HCEC 1CT (cell line): ENCODE measurements at regions not wholly inside any gene's neighbourhood (a gene's known extent, or its start where the extent isn't known, plus 50 kb on each side); places are given as distances from the start of the nearest gene placed in this dataset.
A peak's percentile ranks its signal among the peaks of the same experiment; 100 is the strongest.

Experiments
- DNase-seq: peaks from one replicate; pipeline ENCODE4 v3.0.0-alpha.2; 2017

DNA sequence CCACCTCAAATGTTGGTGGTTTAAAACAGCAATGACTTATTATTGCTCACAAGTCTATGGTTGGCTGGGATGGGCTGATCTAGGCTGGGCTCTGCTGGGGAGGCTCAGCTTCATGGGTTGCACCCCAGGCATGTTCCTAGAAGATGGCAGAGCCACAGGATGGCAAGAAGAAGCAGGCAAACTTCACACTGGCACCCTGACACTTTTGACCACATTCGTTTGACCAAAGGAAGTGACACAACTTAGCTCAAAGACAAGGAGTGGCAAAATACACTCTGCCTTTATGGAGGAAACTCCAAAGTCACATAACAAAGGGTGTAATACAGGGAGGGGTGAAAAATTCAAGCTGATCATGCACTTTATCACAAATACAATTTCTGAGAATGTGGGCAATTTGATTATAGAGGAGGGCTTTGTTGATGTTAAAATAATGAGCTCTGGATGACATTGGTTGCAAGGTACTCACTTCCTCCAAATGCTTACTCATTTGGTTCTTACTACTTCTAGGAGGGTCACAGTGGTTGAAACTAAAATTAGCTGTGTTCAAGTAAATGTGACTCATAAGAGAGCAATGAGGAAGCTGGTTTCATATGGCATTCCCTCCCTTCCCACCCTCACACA, 249.2 kb upstream of the RPS6KA3 start:
- DNase-seq, result peak; percentile 88

DNA sequence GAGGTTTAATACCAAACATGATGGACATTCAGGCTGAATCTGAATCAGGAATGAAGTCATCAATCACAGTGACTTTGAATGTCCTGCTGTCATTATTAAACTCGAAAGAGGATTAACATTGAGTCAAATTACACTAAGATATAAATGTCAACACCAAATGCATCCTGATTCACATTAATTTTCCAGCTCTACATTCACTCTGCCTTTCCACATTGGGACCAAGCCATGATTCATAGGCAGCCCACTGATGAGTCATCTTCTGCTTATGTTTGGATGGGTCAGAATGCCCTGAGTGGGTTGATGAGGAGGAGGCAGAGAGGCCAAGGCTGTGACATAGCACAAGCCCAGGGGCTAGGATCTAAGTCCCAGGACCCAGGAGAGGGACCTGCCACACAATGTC, 247.6 kb upstream of the RPS6KA3 start:
- DNase-seq, result peak; percentile 79

DNA sequence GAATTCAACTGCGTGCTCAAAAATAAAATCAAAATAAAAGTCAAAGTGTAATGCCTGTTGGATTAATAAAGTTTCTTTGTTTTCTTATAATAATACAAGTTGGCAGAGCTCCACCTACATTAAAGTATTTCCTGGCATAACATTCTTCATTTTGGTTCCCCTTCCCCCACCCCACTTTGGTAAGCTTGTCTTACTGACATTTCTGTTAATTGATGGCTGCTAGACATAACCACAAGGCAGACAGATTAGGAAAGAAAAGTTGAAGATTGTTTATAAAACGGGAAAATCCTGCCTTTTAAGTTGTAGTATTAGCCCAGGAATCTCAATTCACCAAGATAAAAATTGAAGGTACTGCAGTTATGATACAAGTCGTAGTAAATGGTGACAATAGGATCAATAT, 246.5 kb upstream of the RPS6KA3 start:
- no peak for DNase-seq

DNA sequence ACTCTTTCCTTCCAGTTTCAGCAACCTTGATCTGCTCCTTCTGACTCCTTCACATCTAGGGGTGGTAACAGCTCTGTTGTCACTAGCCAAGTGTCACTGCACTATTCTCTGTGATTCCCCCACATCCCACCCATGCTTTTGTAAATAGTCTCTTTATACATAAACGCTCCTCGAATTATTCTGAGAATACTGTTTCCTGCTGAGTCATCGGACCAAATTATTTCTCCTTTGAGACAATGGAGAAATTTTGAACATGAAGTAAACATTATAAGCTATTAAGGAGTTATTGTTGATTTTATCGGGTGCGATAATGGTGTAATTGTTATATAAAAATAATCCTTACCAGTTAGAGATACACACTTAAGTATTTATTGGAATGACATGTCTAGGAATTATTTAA, 245.1 kb upstream of the RPS6KA3 start:
- no peak for DNase-seq

DNA sequence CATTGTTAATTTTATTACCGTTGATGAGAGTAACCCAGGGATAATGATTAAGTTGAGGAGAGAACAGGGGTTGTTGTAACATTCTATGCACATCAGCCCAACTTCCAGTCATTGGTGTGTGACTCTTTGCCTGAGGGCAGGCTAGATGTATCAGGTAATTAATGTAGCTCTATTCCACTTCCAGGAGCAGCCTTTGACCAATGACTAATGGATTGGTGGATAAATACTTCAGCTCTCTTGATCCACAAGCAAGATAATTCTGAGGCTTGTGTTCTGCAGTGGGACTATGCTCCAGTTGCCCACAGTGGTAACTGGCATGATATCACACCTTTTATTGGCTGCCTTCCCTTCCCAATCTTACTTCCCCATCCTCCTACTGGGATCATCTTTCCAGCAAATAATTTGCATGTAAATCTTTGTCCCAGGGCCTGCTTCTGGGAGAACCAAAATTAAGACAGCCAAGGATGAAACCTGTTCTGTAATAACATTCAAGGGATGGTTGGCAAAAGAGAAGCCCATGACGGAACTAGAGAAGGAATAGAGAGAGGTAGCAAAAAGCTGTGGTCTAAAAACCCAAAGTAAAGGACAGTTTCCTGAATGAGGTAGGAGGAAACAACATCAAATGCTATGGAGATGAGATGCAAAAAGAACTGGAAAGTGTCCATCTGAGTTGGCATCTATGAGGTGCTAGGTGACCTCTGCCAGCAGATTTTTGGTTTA, 241.4 kb upstream of the RPS6KA3 start:
- no peak for DNase-seq

DNA sequence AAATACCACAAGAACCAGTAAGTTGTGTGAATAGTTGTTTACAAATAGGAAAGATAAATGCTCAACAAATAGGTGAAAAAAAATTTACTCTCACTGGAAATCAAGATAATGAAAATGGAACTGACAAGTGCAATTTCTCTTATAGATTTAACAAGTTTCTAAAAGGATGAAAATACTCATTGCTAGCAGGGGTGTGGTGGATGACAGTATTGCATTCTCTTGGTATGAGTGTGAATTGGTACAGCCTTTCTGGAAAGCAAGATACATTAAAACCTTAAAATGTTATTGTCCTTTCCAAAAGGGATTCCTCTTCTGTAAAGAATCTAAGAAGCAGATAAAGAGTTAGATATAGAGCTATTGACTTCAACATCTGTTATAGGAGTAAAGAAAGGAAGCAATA, 240.0 kb upstream of the RPS6KA3 start:
- no peak for DNase-seq

DNA sequence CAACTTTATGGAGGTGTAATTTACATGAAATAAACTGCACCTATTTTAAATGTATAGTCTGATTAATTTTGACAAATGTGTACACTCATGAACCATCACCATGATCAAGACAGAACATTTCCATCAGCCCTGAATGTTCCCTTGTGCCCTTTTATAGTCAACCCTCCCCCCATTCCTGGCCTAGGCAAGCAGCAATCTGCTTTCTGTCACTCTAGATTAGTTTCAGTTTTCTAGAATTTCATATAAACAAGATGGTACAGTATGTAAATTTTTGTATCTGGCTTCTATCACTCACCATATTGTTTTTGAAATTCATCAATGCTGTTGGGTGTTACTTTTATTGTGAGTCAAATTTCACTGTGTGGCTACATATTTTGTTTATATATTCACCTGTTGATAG, 234.2 kb upstream of the RPS6KA3 start:
- DNase-seq, result no peak

DNA sequence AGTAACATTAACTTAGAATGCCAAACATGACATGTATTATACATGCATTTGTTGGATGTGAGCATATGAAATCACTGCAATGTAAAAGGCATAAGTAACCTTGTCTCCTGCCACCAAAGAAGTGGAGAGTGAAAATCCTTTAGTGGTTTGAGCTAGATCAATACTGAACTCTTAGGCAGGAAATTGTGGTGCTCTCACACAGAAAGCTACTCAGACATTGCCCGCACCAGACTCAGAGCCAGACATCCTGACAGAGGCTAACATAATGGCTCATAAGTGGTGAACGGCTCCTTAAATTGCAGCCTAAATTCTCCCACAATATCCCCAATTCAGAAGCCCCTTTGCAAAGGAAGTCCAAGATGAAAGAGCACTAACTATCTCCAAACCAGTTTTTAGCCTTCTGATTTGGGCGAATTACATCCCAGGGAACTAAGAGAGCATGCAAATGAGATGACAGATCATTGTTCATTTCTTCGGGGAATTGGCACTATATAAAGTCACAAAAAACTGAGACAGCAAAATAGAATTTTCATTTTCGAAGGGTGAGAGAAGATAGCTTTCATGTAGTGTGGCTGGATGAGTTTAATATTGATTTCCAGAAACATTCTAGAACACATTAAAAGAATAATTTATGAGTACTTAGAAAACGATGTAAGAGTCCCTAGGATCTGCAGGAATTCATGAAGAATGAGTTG, 233.6 kb upstream of the RPS6KA3 start:
- no peak for DNase-seq

DNA sequence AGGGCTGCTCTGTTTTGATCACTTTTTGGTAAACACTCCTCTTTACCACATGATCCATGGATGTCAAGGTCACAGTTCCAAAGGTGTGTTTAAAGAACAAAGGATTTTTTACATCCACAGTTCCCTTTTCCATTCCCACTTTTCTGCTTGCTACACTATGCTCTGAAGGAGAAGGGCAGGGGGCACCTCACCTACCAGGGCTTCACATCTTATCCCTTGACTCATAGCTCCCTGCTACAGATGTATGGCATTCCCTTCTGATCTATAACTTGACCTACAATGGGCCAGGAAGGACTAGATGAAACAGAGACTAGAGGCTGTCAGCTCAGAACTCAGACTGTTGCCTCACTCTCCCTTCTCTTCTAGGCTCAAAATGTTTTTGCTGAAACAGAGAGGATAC, 233.1 kb upstream of the RPS6KA3 start:
- DNase-seq, result no peak

DNA sequence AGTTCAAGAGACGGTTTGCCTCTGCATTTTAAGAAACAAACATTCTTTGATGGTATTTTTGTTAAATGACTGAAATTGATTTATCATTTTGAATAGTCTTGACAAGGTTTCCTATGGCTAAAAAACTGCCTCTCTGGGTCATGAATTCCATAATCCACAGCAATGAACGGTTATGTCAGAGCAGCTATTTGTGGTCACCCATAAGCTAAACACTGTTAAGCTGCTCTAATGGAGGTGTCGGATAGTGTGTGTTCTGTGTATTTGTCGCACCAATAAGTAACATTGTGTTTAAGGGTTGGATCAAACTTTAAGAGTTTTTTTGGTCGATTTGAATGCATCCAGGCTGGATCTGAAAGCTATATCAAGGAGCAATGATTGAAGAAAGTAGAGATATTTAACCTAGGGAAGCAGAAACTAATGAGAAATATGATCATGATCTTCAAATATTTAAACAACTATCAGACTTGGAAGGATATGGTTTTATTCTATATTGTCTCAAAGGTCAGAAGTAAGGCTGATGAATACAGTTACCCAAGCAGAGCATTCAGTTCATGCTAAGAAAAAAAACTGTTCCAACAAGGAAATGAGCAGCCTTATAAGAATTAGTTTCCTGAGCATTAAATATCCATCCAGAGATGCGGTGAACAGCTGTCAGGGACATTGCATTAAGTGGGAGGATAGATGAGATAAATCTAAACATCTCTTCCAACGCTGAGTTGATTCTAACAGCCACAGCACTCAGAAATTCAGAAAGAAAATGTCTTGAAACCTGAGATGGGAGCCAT, 232.3 kb upstream of the RPS6KA3 start:
- DNase-seq, result peak; percentile 44

DNA sequence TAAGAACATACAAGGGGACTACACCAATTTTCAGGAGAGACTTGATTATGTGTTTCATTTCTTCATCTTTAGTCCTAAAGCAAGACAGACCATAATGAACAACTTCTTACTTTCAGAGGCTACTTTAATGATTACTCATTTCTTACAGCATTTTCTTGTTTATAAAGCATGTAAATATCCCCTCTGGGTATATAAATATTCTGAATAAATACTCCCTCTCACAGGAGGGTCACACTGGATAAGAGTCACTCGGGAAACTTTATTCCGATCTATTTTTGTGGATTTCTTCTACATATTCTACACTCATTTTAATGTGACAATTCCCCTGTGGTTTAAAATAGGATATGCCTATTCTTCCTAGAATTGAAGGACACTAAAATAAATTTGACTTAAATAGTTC, 228.9 kb upstream of the RPS6KA3 start:
- no peak for DNase-seq

DNA sequence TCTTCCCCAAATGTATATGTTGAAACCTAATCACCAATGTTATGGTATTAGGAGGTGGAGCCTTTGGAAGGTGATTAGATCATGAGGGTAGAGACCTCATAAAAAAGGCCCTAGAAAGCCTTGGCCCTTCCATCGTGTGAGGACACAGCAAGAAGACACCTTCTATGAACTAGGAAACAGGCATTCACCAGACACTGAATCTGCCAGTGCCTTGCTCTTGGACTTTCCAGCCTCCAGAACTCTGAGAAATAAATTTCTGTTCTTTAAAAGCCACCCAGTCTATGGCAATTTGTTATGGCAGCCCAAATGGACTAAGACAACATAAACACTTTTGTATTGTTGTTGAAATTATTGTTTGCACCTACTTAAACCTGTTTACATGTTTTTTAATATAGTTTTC, 221.8 kb upstream of the RPS6KA3 start:
- DNase-seq, result no peak

DNA sequence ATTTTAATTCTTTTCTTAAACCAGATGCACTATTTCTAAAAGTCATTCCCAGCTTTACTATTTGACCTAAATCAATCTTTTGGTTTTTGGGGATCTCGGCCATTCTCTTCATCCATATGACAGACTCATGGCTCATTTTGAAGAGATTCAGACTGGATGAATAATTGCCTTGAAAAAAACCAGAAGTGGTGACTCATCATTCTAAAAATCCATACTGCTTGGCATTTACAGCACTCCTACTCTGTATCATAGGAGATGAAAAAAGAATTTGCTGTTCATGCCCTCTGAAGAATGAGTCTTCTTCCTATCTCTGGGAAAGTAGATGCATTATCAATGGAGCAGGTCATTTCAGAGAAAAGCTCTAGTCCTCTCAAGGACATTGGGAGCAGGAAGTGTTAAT, 220.5 kb upstream of the RPS6KA3 start:
- DNase-seq, result peak; percentile 60

DNA sequence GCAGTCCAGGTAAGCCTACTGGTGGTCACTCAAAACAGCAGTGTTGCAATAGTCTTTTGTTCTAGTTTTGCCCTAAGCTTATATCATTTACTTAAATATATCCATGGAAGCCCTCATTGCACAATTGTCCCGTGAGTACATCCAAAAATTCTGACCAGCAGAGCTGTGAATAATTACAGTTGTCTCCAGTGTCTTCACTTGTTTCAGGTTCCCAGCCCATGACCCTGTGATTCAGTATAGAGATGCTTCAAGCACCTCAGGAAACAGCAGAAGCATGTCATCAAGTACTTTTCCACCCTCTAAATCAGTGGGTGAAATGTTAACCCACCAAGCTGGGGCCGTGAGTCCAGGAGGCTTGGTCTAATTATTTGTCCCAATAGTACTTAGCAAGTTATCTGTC, 214.9 kb upstream of the RPS6KA3 start:
- DNase-seq, result no peak

DNA sequence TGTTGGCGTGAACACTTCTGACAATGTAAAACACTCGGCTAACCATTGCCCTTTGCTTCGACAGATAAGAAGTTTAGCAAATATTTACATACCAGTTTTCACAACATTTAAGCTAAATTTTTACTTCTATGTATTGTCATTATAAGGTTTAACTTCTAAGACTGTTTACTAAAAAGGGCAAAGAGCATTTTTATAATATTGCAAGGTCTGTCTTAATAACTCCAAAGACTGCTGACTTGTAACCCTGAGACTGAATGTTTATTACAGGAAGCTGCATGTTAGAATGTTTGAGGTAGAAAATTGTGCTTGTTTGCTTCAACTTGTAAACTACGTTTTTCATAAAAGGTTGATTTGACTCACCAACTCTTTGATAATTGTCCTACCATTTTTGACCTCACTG, 213.2 kb upstream of the RPS6KA3 start:
- DNase-seq, result no peak

DNA sequence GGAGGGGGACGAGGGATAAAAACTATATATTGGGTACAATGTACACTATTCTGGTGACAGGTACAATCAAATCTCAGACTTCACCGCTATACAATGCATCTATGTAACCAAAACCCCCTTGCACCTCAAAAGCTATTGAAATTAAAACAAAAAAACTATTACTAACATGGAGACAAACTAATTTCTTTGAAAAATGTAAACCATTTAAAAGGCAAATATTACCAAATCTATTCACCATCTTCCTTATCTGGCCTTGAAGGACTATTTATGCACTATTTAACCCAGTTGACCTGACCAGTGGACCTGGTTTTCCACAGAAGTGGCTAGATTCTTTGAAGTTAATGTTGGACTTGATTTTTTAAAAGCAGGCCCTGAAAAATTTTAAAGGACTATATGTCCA, 212.3 kb upstream of the RPS6KA3 start:
- no peak for DNase-seq

DNA sequence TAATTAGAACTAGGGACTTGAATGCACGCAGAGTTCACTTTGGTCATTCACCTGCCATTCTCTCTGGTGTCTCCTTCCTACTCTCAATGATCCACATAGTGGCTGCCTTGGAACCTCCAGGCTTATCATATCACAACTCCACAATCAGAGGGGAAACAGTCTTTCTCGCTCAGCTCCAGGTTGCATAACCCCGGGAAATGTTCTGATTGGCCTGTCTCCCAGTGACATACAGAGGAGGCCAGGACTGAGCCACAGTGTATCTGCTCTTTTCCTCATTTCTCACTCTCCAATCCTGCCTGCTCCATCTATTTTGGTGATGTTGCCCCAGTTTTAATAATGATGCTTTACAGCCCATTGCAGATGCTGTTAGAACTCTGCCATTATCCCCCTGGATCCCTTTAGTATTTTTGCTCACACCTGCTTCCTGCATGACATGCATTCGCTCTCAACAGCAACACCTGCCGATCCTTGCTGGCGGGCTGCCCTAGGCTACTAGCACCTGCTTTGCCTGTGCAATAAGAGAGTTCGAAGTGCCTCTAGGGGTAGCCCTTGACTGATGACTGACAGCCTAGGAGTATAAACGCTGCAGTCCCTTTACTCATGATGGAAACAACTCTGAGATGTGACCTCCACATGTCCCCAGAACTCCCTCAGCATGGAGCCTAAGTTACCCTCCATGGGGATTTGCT, 211.3 kb upstream of the RPS6KA3 start:
- DNase-seq, result no peak

DNA sequence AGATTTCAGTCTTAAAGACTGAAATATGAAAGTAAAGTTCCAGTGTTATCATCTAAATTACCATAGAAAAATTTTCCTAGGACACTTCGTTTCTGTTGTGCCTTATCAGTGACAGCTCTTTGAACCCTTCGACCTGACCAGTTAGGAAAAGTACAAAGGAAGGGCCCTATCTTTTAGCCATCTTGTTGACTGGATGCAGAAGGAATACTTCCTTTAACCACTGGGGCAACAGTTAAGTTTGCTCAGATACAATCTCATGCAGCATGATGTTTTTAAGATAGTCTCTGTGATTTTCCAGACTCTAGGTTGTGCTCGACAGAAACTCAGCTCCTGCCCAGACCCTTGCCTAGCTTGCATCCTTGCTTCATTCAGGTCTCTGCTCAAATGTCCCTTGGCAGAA, 210.5 kb upstream of the RPS6KA3 start:
- DNase-seq, result no peak

DNA sequence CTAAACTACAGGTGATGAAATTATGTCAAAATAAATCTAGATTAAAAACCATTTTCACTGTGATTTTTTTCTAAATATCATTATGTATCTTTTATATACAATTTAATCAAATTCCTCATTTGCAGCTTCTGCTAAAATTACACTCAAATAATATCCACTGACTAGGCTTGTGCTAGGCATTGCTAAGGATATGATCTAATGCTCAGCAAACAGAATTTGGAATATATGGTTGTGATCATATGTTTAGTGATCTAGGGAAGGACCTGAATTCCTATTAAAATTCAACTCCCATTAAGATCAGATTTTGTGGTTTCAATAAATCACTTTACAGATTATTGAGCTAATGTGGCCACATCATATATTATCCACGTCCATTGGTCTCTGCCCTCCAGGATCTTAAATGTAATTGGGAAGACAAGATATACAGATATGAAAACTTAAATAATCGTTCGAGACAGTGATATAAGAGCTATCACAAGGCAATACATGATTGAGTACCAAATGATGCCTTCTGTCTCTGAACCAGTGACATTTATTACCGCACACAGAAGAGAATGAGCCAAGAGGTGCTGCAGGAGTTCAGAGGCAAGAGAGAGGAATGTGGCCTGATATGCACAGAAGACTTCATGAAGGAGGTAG, 206.0 kb upstream of the RPS6KA3 start:
- no peak for DNase-seq

DNA sequence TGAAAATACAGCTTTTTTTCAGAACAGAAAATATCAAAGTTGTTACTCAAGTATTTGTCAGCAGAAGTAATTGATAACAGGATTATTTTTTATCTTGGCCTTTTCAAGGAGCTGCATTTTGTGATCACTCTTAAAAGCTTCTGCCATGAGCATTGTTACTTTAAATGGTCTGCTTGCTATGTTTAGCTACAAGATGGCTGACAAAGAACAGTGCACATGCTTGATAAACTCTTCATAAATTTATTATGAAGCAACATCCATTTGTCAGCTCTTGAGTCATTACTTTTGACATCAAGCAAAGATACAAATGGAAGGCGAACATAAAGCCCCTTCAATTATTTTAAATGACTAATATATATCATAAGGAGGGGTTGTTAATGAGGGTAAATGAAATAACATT, 205.4 kb upstream of the RPS6KA3 start:
- no peak for DNase-seq

DNA sequence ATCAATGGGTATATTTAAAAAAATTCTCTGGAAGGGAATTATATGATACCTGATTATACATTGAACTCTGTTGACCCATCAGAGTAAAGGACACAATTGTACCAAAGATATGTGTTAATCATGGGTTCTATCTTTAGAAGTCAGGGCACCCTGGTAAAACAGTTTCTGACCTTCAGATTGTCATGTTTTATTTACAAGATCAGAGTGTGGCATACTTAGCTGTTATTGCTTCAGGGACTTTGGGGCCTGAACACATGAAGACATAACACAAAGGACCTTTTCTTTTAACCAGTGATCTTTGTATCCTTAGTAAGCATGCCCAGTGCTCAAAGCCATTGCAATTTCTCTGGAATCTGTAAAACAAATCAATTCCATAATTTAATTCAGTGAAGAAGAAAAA, 204.8 kb upstream of the RPS6KA3 start:
- no peak for DNase-seq

DNA sequence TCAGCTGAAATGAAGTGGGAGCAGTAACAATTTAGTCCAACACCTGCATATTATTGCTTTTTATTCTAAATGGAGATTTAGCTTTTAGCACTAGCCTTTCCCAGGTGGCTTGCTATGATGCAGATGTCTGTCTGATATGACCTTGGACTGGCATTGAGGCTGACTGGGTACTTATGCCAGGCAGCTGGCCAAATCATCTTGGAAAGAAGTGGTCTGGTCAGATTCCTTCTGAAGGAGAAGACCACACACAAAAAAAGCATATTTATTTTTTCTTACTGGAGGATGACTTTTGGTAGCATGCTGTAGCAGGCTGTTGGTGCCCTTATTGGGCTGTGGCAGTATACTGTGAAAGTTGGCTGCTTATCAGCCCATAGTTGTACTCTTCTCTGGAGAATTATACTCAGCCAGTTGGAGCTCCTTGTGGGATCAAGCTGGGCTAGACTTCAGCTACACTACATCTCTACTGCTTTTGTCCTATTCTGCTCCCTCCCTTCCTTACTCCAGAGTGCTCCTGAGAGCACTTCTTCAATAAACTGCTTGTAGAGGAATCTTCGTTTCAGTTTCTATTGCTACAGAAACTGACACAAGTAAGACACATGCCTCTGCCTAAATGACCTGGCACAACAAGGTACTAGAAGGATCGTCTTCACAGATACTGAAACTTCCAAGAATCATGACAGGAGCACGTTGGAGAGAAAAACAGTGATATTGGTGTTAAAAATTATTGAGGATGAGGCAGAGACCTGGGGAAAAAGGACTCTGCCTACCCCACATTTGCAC, 196.8 kb upstream of the RPS6KA3 start:
- no peak for DNase-seq
